DMS79 (cell line): ENCODE measurements at regions not wholly inside any gene's neighbourhood (a gene's known extent, or its start where the extent isn't known, plus 50 kb on each side); places are given as distances from the start of the nearest gene placed in this dataset.
"Not testable (repeated sequence)": the region's sequence is repeated elsewhere in the genome, so short reads cannot be mapped to it uniquely, and the experiment has no call there.

ENCODE experiments used
- DNase-seq: peaks from one replicate; lab custom pipeline; 2025; lab: John Stamatoyannopoulos, UW

DNA sequence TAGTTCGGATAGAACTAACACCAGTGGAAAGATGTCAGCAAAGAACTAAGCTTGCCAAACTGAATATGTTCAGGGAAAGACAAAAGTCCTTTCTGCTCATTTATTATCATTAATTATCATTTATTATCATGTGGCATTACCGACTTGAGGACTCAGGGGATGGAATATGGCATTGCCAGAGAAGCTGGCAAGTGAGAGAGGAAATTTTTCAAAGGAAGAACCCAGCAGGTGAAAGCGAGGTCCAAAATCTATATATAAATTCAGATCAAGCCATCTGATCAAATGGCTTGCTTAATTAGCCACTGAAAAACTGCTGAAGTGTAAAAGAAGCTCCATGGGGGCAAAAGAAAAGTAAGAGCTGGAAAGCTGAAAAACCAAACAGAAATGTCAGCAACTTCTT, 1049.6 kb upstream of the SEMA6A start:
- DNase-seq = no peak

DNA sequence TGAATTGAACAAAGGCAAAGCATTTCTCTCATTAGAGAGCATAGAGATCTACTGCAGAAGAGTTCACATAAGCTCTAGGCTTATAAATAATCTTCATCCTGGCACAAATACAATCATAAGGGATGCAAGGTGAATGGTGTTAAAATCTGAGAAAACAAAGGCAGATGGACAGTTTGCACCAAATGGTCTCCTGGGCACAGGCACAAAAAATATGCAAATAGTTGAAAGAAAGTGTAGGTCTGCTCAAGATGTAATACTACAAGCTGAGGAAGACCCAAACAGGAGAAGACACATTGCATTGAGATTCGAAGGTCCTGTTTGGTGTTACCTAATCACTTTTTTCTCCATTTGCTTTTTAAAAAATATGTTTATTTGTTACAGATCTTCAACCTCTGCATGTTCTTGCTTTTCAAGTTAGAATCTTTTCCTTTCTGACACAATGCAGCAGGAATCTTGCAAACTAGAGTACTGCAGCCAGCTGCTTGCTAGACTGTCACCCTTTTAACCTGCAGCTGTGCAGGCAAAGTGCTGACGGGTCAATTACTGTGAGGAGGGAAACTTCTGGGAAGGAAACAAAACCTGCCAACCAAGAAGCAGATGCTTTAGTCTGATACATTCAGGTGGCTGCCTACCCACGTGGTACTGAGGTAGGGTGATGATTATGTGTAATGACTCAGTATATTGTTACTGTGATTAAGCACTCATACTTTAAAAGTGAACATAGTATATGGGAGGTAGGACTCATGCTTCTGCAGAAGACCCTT, 1048.6 kb upstream of the SEMA6A start:
- no peak for DNase-seq

DNA sequence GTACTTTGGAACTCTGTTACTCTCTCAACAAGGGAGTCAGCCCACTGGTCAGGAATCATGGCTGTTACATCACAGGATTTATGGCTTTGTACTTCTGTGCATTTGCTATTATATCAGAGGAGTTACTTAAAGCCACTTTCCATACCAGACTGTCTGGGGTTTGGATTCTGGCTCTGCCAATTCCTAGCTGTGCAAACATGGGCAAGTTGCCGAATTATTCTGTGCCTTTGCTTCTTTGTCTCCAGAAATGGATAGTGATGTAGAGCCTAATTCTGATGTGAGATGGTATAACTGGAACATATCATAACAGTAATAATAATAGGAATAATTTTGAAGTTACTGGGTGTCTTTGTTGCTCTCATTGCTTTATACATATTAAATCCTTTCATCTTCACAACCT, 1047.3 kb upstream of the SEMA6A start:
- no peak for DNase-seq

DNA sequence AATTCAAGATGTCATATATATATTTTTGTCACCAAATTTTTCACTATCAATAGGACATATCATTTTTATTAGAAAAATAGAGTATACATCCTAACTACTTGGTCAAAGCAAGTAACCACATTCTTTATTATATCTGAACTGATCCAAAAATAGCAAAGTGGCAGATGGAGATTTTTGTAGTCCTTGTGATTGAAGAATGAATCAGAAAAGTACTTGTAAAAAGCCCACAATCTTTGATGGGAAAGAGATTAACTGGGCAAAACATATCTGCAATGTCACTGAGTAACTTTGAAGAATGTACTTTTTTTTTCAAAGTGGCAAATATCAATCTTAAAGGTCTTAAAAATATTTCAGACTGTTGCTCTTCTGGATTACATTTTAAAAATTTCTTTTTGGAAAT, 1040.6 kb upstream of the SEMA6A start:
- DNase-seq = no peak

DNA sequence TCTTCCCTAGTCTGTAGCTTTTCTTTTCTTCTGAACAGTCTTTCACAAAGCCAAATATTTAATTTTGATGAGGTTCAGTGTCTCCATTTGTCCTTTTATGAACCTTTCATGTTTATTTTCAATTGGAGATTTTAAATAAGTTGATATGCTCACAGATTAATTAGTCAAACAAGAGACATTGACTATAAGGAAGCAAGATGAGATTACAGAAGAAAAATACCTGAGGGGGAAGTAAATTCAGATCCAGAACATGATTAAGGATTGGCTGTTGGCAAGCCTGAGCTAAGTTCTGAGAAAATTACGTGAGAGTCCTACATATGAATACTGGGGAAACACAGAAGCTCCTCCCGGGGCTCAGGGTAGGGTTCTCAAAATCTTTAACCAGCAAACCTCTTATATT, 1039.8 kb upstream of the SEMA6A start:
- DNase-seq = no peak

DNA sequence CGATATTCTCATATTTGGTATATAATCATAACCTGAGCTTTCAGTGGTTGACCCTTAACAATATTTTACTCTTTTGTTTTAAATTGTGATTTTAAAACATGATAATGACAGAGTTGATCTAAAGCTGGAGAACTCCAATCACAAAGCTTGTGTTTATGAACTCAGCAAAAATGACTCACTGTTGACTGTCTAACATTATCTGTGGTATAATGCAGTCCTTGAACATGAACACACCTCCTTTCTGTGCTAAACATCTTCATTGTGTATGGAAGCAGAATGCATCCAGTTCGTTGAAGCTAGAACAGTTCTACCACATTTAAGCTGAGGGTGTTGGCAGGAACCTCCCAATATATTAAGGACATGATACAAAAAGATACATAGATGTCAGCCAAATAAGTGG, 1030.2 kb upstream of the SEMA6A start:
- no peak for DNase-seq

DNA sequence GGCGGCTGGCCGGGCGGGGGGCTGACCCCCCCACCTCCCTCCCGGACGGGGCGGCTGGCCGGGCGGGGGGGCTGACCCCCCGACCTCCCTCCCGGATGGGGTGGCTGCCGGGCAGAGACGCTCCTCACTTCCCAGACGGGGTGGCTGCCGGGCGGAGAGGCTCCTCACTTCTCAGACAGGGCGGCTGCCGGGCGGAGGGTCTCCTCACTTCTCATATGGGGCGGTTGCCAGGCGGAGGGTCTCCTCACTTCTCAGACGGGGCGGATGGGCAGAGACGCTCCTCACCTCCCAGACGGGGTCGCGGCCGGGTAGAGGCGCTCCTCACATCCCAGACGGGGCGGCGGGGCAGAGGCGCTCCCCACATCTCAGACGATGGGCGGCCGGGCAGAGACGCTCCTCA, 1025.2 kb upstream of the SEMA6A start:
- DNase-seq = not testable (repeated sequence)

DNA sequence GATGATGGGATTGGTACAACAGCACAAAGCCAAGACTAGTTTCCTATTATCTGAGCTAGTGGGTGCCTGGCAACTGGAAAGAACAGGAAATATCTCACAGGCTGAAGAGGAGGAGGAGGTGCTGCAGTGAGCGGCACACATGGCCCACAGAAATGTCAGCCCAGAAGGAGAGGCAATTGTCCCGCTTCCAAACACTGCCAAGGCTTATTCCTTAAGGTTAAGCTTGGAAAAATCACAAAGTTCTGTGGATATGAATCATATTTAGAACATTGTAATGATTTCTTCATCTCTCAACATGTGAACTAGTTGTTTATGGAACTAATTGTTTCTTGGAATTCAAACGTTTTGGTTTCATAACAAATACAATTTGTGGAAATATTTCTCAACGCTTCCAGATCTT, 1019.5 kb upstream of the SEMA6A start:
- DNase-seq = no peak

DNA sequence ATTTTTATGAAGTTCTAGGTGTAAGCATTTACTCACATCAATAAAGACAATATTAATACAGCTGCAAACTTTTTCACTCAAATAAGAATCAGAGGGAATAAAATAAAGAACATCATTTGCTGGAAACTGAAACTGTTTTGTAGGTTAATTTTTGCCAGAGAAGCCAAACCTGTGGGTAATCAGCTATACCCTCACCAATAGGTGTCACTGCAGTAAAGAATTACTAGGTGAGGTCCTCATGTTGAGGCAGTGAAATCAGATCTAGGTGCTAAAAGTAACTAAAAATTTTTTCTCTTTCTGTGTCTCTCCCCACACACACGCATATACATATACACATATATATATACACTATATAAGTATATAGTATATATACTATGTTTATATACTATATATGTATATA, 1016.3 kb upstream of the SEMA6A start:
- no peak for DNase-seq

DNA sequence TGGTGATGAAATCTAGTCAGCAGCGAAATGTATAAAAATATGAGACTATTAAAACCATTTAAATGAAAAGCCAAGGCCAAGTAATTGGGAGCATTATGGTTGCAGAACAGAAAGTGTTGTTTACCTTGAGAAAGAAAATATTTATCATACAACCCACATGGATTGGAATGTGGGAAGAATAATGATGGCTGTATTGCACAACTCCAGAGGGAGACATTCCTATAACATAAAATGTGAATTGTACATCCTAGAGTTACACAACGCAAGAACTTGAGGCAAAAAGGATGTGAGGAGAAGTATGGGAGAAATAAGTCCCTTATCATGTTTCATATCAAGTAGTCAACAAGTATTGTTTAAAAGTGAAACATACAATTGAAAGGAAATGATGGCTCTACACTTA, 1014.0 kb upstream of the SEMA6A start:
- no peak for DNase-seq

DNA sequence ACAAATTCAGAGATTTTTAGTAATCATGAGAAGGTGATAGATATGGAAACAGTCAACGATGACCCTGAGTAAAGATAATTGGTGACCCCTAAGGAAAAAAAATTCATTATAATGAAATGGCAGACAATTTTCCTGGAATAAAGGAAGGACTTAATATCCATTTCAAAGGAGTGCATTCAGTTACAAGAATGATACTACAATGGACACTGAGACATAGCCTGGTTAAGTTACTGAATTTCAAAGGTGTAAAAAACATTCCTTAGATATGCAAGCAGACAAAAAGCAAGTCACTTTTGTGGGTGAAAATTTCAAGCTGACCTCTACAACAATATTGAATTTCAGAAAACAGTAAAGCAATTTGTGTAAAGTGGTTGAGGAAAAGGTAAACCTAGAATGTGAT, 1012.5 kb upstream of the SEMA6A start:
- DNase-seq = no peak

DNA sequence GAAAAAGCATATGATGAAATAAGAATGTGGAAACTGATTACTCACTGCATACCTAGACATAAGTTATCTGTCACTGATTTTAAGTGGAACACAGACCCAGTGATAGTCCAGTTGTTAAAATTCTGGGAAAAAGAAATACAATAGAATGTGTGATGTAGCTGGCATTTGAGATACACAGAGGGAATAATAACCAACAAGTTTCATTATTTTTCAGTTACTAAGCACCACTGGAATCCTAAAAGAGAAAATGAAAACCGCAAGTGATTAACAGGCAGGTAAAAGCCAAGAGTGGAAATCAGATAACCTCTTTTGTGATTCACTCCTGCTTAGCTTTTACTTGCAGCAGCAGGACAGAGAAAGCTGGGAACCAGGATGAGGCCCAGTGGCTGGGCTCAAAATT, 994.0 kb upstream of the SEMA6A start:
- no peak for DNase-seq

DNA sequence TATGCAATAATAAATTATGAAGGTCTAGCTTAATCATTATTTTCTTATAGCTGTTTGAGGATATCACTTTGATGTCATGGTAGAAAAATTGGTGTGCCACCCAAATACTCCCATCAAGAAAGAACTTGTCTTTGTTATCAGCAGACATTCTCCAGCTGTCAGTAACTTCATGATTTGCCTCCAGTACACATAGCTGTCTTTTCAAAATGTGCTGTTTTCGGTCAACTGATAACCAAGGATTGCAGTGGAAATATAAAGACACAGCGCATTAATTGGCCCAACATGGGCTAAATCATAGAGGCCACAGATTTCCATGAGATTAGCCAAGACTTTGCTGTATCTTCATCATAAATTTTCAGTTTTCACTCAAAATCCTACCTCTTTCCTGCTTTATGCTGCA, 993.5 kb upstream of the SEMA6A start:
- no peak for DNase-seq

DNA sequence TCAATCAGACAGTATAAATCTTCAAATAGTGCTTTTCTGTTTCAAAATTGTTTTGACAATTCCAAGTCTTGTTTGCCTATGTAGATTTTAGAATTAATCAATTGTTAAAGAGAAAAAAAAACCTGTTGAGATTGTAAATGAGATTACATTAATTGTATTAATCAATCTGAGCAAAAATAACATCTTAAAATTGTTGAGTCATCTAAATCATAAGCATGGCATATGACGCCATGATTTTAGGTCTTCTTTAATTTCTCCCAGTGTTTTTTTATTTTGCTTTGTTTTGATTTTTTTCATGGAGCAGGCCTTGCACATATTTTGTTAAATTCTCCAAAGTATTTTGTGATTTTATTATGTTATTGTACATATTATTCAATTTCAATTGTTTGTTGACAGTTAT, 988.0 kb upstream of the SEMA6A start:
- no peak for DNase-seq

DNA sequence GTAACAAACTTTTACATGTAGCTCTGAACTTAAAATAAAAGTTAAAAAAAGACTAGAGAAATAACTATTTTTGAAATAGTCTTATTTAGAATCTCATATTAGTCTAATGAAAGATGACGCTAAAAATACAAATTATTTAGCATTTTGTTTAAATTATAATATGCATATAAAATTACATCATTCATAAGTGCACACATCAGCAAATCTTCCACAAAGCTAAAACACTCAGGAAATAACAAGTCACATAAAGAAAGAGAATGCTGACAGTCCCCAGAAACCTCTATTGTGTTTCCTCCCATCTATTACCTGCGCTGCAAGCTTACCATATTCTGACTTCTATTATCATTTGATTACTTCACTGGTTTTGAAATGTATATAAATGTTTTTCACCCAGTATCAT, 986.9 kb upstream of the SEMA6A start:
- no peak for DNase-seq

DNA sequence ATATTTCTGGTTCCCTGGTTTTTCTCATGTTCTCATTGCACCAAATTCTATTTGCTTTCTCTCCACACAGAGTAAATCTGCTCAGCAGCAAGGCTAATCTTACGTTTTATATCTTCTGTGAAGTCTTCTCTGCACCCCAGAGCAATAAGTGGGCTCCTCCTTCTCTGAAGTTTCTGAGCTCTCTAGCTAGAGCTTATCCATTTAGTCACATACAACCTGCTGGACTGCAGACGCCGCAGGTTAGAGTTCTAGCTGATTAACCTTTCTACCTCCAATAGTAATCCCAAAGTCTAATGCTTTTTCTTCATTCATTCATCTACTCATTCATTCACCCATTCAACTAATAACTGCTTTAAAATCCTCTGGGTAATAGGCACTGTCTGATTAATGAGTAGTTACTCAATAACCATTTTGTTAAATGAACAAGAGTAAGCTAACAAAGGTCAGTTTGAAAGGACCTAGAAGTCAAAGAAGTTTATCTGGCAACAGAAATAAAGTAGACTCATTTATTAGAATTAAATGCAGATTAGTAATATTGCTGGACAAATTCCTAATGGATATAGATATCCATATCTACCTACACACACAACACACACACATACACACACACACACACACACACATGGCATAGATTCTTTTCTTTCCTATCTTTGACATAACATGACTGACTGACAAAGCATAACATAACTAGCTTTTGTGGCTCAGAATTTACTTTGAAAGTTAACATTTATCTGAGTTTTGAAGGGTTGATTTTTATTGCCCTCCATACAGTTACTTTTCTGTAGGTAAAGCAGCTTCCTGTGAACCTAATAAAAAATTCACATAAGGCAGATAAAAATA, 984.6 kb upstream of the SEMA6A start:
- DNase-seq = no peak

DNA sequence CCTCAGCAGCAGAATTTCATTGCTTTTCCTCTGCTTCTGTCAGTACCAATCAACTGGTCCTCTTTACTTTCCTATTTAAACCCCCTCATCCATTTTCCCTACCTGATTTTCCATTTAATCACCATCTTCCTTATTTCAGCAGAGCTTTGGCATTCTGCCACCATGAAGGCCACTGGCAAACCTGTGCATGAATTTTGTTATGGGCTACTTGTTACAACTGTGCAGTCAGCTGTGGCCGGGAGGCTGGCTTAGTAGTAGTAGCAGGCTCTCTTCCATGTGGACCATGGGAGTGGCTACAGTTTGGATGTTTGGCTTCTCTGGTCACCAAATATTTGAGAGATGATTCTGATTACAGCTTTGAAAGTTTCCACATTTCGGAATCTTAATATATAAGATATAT, 976.6 kb upstream of the SEMA6A start:
- no peak for DNase-seq

DNA sequence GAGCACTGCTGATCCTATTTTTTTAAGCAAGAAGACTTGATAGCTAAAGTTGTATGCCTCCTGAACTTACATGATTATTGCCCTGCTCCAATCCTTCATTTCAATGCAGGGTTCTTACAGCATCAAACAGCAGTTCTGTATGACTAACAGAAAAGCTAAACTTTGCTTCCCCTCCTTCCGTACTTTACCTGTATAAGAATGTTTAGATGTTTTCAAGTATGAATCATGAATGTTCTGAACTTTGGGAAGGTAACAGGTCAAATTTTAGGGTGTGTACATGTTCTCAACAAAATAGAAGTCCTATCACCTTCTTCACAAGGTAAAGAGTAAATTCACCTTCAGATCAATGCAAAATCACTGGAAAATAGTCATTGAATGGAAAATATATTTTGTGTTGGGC, 972.6 kb upstream of the SEMA6A start:
- DNase-seq = no peak

DNA sequence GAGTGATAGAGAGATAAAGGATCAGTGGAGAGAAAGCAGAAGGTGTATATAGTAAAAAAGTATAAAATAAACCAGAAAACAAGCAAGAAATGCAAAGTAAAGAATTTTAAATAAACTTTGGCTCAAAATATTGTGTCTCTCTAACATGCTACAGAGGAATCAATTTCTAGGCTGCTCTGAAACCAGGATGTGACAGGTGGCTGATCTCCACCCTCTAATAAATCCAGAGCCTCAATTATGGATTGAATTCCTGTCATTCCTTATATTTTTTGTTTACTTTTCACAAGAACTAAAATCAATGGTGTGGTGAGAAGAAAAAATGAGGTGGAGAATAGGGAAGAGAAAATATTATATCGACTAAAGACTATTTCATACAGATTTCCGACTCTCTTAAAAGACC, 965.1 kb upstream of the SEMA6A start:
- DNase-seq = no peak

DNA sequence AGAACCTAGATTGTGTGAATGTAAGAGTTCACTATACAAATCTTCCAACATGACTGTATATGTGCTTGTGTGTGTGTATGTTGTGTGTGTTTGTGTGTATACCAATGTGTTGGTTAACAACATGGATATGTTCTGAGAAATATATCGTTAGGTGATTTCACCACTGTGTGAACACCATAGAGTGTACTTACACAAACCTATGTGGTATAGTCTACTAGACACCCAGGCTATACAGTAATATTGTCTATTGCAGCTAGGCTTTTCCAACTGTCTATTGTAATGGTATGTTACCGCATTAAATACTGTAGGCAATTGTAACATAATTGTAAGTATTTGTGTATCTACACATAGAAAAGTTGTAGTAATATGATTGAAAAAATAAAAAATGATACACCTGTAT, 959.2 kb upstream of the SEMA6A start:
- no peak for DNase-seq

DNA sequence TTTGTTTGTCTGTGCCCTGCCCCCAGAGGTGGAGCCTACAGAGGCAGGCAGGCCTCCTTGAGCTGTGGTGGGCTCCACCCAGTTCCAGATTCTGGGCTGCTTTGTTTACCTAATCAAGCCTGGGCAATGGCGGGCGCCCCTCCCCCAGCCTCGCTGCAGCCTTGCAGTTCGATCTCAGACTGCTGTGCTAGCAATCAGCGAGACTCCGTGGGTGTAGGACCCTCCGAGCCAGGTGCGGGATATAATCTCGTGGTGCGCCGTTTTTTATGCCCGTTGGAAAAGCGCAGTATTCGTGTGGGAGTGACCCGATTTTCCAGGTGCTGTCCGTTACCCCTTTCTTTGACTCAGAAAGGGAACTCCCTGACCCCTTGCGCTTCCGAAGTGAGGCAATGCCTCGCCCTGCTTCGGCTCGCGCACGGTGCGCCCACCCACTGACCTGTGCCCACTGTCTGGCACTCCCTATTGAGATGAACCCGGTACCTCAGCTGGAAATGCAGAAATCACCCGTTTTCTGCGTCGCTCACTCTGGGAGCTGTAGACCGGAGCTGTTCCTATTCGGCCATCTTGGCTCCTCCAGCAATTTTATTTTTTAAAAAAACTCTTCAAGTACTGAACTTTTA, 958.5 kb upstream of the SEMA6A start:
- not testable (repeated sequence) for DNase-seq

DNA sequence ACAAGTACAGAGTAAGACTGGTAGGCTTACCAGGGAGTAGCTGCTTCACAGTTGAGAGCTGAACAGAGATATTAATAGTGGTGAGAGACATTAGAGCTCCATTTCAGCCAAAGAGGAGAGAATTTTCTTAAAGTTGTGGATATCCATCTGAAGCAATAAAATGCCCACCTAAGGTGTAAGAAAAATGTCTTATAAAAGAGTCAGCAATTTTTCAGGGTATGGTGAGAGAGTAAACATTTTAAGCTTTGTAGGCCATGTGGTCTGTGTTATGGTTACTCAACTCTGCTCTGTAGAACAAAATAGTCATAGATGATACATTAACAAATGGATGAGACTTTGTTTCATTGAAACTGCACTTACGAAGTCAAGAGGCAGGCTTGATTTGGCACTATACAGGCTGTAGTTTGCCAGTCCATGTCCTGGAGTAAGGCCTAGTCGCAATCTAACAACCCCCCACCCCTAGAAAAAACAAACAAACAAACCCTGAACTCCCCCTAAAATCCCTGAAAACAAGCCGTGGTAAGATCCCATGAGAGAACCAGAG, 945.4 kb upstream of the SEMA6A start:
- DNase-seq = no peak

DNA sequence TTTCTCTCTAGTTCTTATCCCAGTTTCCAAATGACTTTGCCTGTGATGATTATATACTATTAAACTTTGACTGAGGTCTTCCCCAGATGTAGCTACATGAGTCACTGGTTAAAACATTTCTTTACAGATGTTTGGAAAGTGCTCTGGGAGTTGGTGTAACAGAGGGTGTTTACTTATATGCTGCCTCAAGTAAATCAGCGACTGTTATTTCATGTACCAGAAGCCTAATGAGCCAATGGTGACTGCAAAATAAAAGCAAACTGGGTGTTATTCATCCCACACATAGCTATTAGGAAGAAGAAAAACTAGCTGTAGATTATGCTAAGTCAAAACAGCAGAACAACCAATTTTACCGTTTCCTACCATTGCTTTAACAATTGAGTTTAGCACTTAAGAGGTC, 929.7 kb upstream of the SEMA6A start:
- no peak for DNase-seq
